Keratinocyte (primary cell): ENCODE measurements at regions not wholly inside any gene's neighbourhood (a gene's known extent, or its start where the extent isn't known, plus 50 kb on each side); places are given as distances from the start of the nearest gene placed in this dataset.
A peak's percentile ranks its signal among the peaks of the same experiment; 100 is the strongest.

Experiments
- CTCF ChIP-seq, 3 experiments: IDR thresholded peaks in 1 of 3; conservative IDR thresholded peaks in 1 of 3; optimal IDR thresholded peaks in 1 of 3; 2 replicates in 2 of 3; 3 replicates in 1 of 3; pipeline versions ENCODE3 to v1.5.1; 2011; ENCODE audit warnings: low read length in 3 of 3, mild to moderate bottlenecking in 3 of 3, moderate library complexity in 2 of 3, control low read depth in 1 of 3, inconsistent platforms in 1 of 3; ENCODE audit not compliant: insufficient read depth in 2 of 3; ENCODE audit errors: extremely low read depth in 1 of 3
- EZH2 ChIP-seq: IDR thresholded peaks from one replicate; pipeline ENCODE4 v1.6.1; 2012; ENCODE audit warnings: inconsistent platforms, mild to moderate bottlenecking, low read length, moderate library complexity

- TF ChIP-seq CTCF (optimal IDR thresholded peaks at IDR 0.05 in 1 of 3, IDR thresholded peaks at IDR 0.05 in 1 of 3, conservative IDR thresholded peaks at IDR 0.05 in 1 of 3; ENCODE audit: extremely low read depth in 1 of 3, insufficient read depth in 2 of 3, low read length in 3 of 3), result peak; percentile 87 to 96 (median 94)
- TF ChIP-seq EZH2, result no peak
Observed at GRCh38 chr15:79184465-79184892, 93.9 kb upstream of the RASGRF1 start.
